IMR-90 (cell line): ENCODE measurements at regions not wholly inside any gene's neighbourhood (a gene's known extent, or its start where the extent isn't known, plus 50 kb on each side); places are given as distances from the start of the nearest gene placed in this dataset. TPM values are rescaled to one million over a fixed set of nuclear protein-coding genes. Genes with fewer than 3 reads are reported as not detected.

Experiments used
- microRNA-seq, 2 experiments: library from miRNA; stranded (forward) in 1 of 2; unstranded in 1 of 2; fragments of 10-50 nt in 1 of 2; fragments of <30 nt in 1 of 2; gene quantifications in 1 of 2; microRNA quantifications in 1 of 2; one replicate each; pipeline versions ENCODE3 to v1.1.0; 2013 to 2020; ENCODE audit not compliant: insufficient read depth in 1 of 2, insufficient read length in 1 of 2, unreplicated experiment in 1 of 2
- small RNA-seq, 5 experiments: library from RNA; depleted of rRNA; stranded (forward); fragments of <200 nt; gene quantifications; one replicate each; pipeline ENCODE3, GENCODE V24; 2012

Small RNAs in the stretch of these regions (microRNA-seq; reads per million reads assigned to microRNA genes)
- gene RF00019 (ENCODE audit: insufficient read depth, insufficient read length) = not detected
- gene RNU4-63P (ENCODE audit: insufficient read depth, insufficient read length) = not detected

Small RNAs in the stretch of these regions (small RNA-seq; reads per million reads assigned to genes)
- gene RF00019 (0 reads per million in 5 experiments), gene RNU4-63P (0 to 0.08 (median 0) reads per million in 5 experiments)
